ENCODE measurements at regions not wholly inside any gene's neighbourhood (a gene's known extent, or its start where the extent isn't known, plus 50 kb on each side); places are given as distances from the start of the nearest gene placed in this dataset.

- TF ChIP-seq CTCF (IDR thresholded peaks at IDR 0.05) (no peak), EZH2 (IDR thresholded peaks at IDR 0.05; ENCODE audit: borderline replicate concordance, insufficient read depth, low read depth, low read length, poor library complexity, severe bottlenecking) (no peak)
Observed at GRCh38 chr12:98294051-98294805, 221.2 kb upstream of the TMPO start.
